ENCODE measurements at regions not wholly inside any gene's neighbourhood (a gene's known extent, or its start where the extent isn't known, plus 50 kb on each side); places are given as distances from the start of the nearest gene placed in this dataset.

DNA sequence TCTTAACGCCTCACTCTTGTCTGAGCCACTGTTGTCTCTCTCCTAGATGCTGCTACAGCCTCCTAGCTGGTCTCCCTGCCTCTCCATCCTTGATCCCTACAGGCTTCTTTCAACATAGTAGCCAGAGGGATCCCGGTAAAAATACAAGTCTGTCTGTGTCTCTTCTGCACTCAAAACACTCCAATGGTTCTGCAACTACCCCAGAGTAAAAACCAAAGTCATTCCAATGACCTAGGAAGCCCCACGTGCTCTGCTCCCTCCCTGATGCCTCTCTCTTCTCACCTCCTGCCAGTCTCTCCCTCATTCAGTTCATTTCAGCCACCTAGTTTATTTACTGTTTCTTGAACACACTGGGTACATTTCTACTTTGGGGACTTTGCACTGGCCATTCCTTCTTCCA is 135.2 kb downstream of the NPIPB5 start:
- no peak for TF ChIP-seq POLR2AphosphoS5 (IDR thresholded peaks at IDR 0.05; ENCODE audit: low read depth, low read length)
- no peak for TF ChIP-seq FOXP2 (optimal IDR thresholded peaks at IDR 0.05; ENCODE audit: borderline replicate concordance, extremely low read depth, extremely low read length, insufficient read depth)
